PC-9 (cell line): ENCODE measurements at regions not wholly inside any gene's neighbourhood (a gene's known extent, or its start where the extent isn't known, plus 50 kb on each side); places are given as distances from the start of the nearest gene placed in this dataset.

Source experiments
- BruUV-seq: library from RNA; stranded (reverse); fragments of 400-500 nt; replicated peaks from 2 replicates; lab custom pipeline; 2021; lab: Mats Ljungman, UMichigan
- CTCF ChIA-PET: fragments of 300-600 bp; sonication (Branson Sonifier 250); formaldehyde crosslinking; loops from one replicate; lab custom pipeline; 2022; ENCODE audit warnings: antibody characterized with exemption; lab: Charles Lee
- POLR2A ChIA-PET: fragments of 300-600 bp; sonication (Branson Sonifier 250); formaldehyde crosslinking; loops from one replicate; lab custom pipeline; 2022; ENCODE audit warnings: antibody characterized with exemption; ENCODE audit not compliant: unreplicated experiment; lab: Charles Lee
- DNase-seq, 2 experiments: peaks; one replicate each; pipeline versions ENCODE4 v3.0.0 to v3.0.0-alpha.2; 2015 to 2022; ENCODE audit warnings: mixed read lengths in 1 of 2
- H2AFZ ChIP-seq: fragments of 200-600 bp; sonication (generic); 2 replicates; pipeline ENCODE4 v1.8.1; 2017; ENCODE audit warnings: antibody characterized with exemption
- H3F3A ChIP-seq: fragments of 200-600 bp; sonication (generic); 2 replicates; pipeline ENCODE4 v1.8.1; 2017; ENCODE audit warnings: antibody characterized with exemption, mild to moderate bottlenecking, low read depth; ENCODE audit not compliant: insufficient read depth
- H3K27ac ChIP-seq: fragments of 200-600 bp; sonication (generic); 2 replicates; pipeline ENCODE4 v1.6.1; 2016; ENCODE audit warnings: mixed run types
- H3K27me3 ChIP-seq: fragments of 200-600 bp; sonication (generic); 2 replicates; pipeline ENCODE4 v1.6.1; 2016; ENCODE audit warnings: low read depth, mixed run types; ENCODE audit not compliant: insufficient read depth
- H3K36me3 ChIP-seq: fragments of 200-600 bp; sonication (generic); 2 replicates; pipeline ENCODE4 v1.6.1; 2016; ENCODE audit warnings: low read depth, mixed run types
- H3K4me1 ChIP-seq: fragments of 200-600 bp; sonication (generic); replicated peaks from 2 replicates; pipeline ENCODE4 v1.6.1; 2016; ENCODE audit warnings: mixed run types; ENCODE audit not compliant: insufficient read depth
- H3K4me2 ChIP-seq: fragments of 200-600 bp; sonication (generic); 2 replicates; pipeline ENCODE4 v1.6.1; 2017; ENCODE audit warnings: mixed run types
- H3K4me3 ChIP-seq: fragments of 200-600 bp; sonication (generic); 2 replicates; pipeline ENCODE4 v1.6.1; 2016; ENCODE audit warnings: mixed run types
- H3K79me2 ChIP-seq: fragments of 200-600 bp; sonication (generic); 2 replicates; pipeline ENCODE4 v1.6.1; 2017; ENCODE audit warnings: low read depth, mixed run types
- H3K9me2 ChIP-seq: fragments of 200-600 bp; sonication (generic); 2 replicates; pipeline ENCODE4 v1.8.1; 2017; ENCODE audit warnings: mild to moderate bottlenecking; ENCODE audit not compliant: insufficient read depth
- H3K9me3 ChIP-seq: fragments of 200-600 bp; sonication (generic); 2 replicates; pipeline ENCODE4 v1.8.1; 2016; ENCODE audit warnings: low read depth; ENCODE audit not compliant: insufficient read depth
- H4K20me1 ChIP-seq: fragments of 200-600 bp; sonication (generic); 2 replicates; pipeline ENCODE4 v1.8.1; 2017; ENCODE audit not compliant: insufficient read depth
- EZH2 ChIP-seq: fragments of 200-600 bp; sonication (generic); IDR thresholded peaks from 2 replicates; pipeline ENCODE4 v1.8.0; 2017; ENCODE audit warnings: antibody characterized with exemption, low read depth
- intact Hi-C: fragments of 100-400 bp; cut with micrococcal nuclease; formaldehyde crosslinking; loops from one replicate; pipeline ENCODE4 v1.10.0; 2022; ENCODE audit not compliant: unreplicated experiment
- TF ChIP-seq, protein P1 (sequence below): fragments of 200-600 bp; sonication (generic); conservative IDR thresholded peaks from 2 replicates; pipeline ENCODE4 v1.6.1; 2017; ENCODE audit warnings: mixed run types, antibody characterized with exemption, mild to moderate bottlenecking, moderate library complexity

GRCh38 chr20:16914277-16914676, 166.1 kb downstream of the OTOR start:
- Histone ChIP-seq H3K9me2 (no peaks in the 10 kb centered on the region), H3K4me2 (no peak overlapping the region), H3K27ac (no peak overlapping the region), H4K20me1 (no peaks in the 10 kb centered on the region), H3K79me2 (no peaks in the 10 kb centered on the region), H3K27me3 (no peaks in the 10 kb centered on the region), H2AFZ (no peak overlapping the region), H3K4me3 (no peak overlapping the region), H3K4me1 (no peaks in the 10 kb centered on the region), H3K36me3 (no peaks in the 10 kb centered on the region), H3F3A (no peaks in the 10 kb centered on the region), H3K9me3 (no peaks in the 10 kb centered on the region)
- TF ChIP-seq, protein P1, sequence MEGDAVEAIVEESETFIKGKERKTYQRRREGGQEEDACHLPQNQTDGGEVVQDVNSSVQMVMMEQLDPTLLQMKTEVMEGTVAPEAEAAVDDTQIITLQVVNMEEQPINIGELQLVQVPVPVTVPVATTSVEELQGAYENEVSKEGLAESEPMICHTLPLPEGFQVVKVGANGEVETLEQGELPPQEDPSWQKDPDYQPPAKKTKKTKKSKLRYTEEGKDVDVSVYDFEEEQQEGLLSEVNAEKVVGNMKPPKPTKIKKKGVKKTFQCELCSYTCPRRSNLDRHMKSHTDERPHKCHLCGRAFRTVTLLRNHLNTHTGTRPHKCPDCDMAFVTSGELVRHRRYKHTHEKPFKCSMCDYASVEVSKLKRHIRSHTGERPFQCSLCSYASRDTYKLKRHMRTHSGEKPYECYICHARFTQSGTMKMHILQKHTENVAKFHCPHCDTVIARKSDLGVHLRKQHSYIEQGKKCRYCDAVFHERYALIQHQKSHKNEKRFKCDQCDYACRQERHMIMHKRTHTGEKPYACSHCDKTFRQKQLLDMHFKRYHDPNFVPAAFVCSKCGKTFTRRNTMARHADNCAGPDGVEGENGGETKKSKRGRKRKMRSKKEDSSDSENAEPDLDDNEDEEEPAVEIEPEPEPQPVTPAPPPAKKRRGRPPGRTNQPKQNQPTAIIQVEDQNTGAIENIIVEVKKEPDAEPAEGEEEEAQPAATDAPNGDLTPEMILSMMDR = no peak
- TF ChIP-seq EZH2 = no peak
- DNase-seq = no peak
- no TSS peak for BruUV-seq
- POLR2A ChIA-PET = no interaction called here
- CTCF ChIA-PET = no interaction called here
- intact Hi-C loops = no loop called here

- no peak overlapping the region for H2AFZ ChIP-seq
- no peaks in the 10 kb centered on the region for H3K9me2 ChIP-seq
- ChIA-PET CTCF (no interaction called here), POLR2A (no interaction called here)
- no peaks in the 10 kb centered on the region for H3K36me3 ChIP-seq
- intact Hi-C loops = no loop called here
- H3K27me3 ChIP-seq = no peaks in the 10 kb centered on the region
- H3K79me2 ChIP-seq = no peaks in the 10 kb centered on the region
- H3K9me3 ChIP-seq = no peaks in the 10 kb centered on the region
- no peaks in the 10 kb centered on the region for H3F3A ChIP-seq
- TF ChIP-seq EZH2 = no peak
- TF ChIP-seq, protein P1 = no peak
- no peak overlapping the region for H3K27ac ChIP-seq
- H3K4me1 ChIP-seq = no peaks in the 10 kb centered on the region
- BruUV-seq = no TSS peak
- H3K4me2 ChIP-seq = no peak overlapping the region
- DNase-seq = no peak
- H3K4me3 ChIP-seq = no peak overlapping the region
- no peaks in the 10 kb centered on the region for H4K20me1 ChIP-seq
Observed at GRCh38 chr20:16916165-16916564, 168.0 kb downstream of the OTOR start.

- Histone ChIP-seq H3K36me3 (no peaks in the 10 kb centered on the region), H3K4me1 (no peaks in the 10 kb centered on the region), H3K4me2 (no peak overlapping the region), H3F3A (no peaks in the 10 kb centered on the region), H3K4me3 (no peak overlapping the region), H2AFZ (no peak overlapping the region), H3K9me2 (no peaks in the 10 kb centered on the region), H3K27ac (no peak overlapping the region), H3K9me3 (no peaks in the 10 kb centered on the region), H3K79me2 (no peaks in the 10 kb centered on the region), H4K20me1 (no peaks in the 10 kb centered on the region), H3K27me3 (no peaks in the 10 kb centered on the region)
- ChIA-PET CTCF (no interaction called here), POLR2A (no interaction called here)
- intact Hi-C loops = no loop called here
- no TSS peak for BruUV-seq
- TF ChIP-seq, protein P1 = no peak
- TF ChIP-seq EZH2 = no peak
- no peak for DNase-seq
Observed at GRCh38 chr20:16917636-16918035, 169.5 kb downstream of the OTOR start.
